HG02840 (cell line): ENCODE measurements at regions not wholly inside any gene's neighbourhood (a gene's known extent, or its start where the extent isn't known, plus 50 kb on each side); places are given as distances from the start of the nearest gene placed in this dataset.
"Not testable (repeated sequence)": the region's sequence is repeated elsewhere in the genome, so short reads cannot be mapped to it uniquely, and the experiment has no call there.

Experiments used
- ATAC-seq: cut with Tn5 transposase; IDR thresholded peaks from one replicate; pipeline ENCODE4 v1.9.1; 2021; ENCODE audit warnings: mild to moderate bottlenecking, moderate library complexity, moderate number of reproducible peaks; ENCODE audit not compliant: unreplicated experiment, low FRiP score

- ATAC-seq: no peak
Measured at GRCh38 chr14:52124791-52125684, 56.2 kb upstream of the NID2 start.

- not testable (repeated sequence) for ATAC-seq
Measured at GRCh38 chr14:52122163-52122562, 53.3 kb upstream of the NID2 start.

GRCh38 chr14:52121441-52121840 lies 52.6 kb upstream of the NID2 start:
- ATAC-seq: no peak

GRCh38 chr14:52119030-52119429 lies 50.2 kb upstream of the NID2 start:
- no peak for ATAC-seq
